Stimulated activated CD8-positive, alpha-beta memory T cell treated with anti-CD3 and anti-CD28 coated beads, Interleukin-12 subunit alpha, Interleukin-12 subunit beta, amount 100 ng/mL, for 1 hour (primary cell): ENCODE measurements at regions not wholly inside any gene's neighbourhood (a gene's known extent, or its start where the extent isn't known, plus 50 kb on each side); places are given as distances from the start of the nearest gene placed in this dataset.
"Not testable (repeated sequence)": the region's sequence is repeated elsewhere in the genome, so short reads cannot be mapped to it uniquely, and the experiment has no call there.

Source experiments
- DNase-seq: peaks from one replicate; pipeline ENCODE4 v3.0.0-alpha.2; 2020; ENCODE audit warnings: low read depth

- DNase-seq, result no peak
Measured at GRCh38 chr10:2891073-2891769, 176.1 kb upstream of the PFKP start.

GRCh38 chr10:2890093-2890492 is 177.3 kb upstream of the PFKP start:
- DNase-seq, result no peak

DNA sequence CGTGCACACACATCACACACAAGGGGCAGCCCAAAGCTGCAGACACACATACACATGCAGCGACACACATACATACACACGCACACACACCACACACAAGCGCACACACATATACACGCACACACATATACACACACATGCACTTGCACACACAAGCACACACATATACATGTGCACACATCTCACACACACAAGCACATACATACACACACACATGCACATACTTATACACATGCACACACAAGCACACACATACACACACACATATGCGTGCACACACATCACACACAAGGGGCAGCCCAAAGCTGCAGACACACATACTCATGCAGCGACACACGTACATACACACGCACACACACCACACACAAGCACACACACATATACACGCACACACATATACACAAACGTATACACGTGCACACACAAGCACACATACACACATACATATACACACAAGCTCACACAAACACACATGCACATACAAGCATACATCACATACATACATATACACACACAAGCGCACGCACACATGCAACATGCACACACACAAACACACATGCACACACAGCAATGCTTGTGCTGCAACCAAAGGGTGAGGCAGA is 178.8 kb upstream of the PFKP start:
- no peak for DNase-seq

GRCh38 chr10:2887391-2888070 is 179.8 kb upstream of the PFKP start:
- DNase-seq, result no peak

GRCh38 chr10:2886662-2887061 is 180.7 kb upstream of the PFKP start:
- no peak for DNase-seq

GRCh38 chr10:2885288-2886278 is 181.8 kb upstream of the PFKP start:
- DNase-seq, result no peak

DNA sequence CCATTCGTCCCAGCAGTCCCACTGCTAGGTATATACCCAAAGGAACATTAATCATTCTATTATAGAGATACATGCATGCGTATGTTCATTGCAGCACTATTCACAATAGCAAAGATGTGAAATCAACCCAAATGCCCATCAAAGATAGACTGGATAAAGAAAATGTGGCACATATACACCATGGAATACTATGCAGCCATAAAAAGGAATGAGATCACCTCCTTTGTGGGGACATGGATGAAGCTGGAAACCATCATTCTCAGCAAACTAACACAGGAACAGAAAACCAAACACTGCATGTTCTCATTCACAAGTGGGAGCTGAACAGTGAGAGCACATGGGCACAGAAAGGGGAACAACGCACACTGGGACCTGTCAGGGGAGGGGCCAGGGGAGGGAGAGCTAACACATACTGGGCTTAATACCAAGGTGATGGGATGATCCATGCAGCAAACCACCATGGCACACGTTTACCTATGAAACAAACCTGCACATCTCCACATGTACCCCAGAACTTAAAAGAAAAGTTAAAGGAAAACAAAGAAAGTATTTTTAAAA is 183.3 kb upstream of the PFKP start:
- not testable (repeated sequence) for DNase-seq

DNA sequence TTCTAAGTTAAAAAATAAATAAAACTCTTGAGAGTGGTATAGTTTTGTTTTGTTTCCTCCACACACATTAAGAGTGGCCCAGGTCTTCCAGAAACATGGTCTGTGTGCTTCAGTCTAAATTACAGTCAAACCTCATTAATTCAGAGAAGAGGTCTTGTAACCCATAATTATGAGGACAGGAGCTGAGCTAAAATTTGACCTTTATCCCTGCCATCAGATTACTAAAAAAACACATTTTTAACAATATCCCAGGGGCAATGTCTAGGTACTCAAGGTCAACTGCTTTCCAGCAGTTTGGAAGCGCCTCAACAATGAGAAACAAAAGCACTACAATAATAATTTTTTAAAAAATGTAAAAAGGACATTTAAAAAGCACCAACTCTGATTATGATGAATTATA is 184.1 kb upstream of the PFKP start:
- DNase-seq, result no peak

- no peak for DNase-seq
Measured at GRCh38 chr10:2882628-2883027, 184.7 kb upstream of the PFKP start.

DNA sequence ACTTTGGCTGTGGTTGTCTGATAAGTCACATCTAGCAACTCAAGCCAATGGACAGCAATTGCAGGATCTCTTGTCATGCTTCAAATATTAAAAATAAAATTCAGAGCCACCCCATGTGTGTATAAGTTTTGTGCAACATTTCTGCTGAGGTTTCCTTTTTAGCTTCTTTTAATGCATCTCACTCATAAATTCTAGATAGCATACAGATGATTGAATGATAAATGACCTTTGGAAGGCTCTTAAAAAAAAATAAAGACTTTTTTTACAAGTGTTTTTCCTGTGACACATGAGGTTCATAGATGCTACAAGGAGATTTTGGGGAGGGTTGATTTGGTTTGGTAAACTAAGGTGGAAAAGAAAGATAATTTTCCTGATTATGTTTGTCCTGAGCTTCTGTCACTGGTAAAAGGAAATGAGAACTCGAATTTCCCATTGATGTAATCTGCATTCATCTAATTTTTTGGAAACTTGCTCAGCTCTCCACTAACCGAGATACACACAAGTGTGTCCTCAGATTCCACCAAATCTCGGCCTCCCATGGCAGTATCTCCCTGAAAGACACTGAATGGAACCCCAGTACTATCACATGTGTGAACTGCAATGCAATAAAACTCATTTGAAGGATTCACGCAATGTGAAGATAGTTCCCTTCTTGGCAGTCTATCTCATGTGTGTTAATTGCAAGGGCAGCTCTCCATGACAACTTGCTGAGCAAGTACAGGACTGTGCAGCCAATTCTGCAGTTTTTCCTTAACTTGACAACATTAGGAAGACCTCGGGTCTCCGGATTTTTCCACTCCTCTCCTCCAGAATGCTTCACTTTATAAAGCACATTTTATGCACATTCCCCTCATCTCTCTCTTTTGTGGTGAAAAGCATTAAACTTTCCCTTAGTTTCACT is 185.4 kb upstream of the PFKP start:
- DNase-seq, result no peak

- not testable (repeated sequence) for DNase-seq
Measured at GRCh38 chr10:2880050-2880449, 187.3 kb upstream of the PFKP start.

DNA sequence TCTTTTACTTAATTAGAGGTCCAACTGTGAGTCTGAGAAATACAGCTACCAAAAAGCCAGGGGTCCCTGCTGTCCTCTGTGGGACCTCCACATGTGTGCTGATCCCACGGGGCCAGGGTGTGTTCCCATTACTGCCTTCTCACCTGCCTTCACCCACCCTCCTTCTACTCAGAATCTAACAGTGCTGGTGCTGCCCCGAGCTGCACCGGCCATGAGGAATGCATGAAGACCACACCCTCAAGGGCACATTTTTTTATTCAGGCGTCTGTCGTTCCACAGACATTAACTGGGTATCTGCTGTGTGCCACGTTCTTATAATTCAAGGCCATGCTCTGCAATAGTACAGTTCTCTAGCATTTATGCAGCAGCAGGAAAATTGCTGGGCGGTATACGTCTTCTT is 188.5 kb upstream of the PFKP start:
- no peak for DNase-seq

- DNase-seq, result no peak
Measured at GRCh38 chr10:2876032-2876431, 191.3 kb upstream of the PFKP start.

DNA sequence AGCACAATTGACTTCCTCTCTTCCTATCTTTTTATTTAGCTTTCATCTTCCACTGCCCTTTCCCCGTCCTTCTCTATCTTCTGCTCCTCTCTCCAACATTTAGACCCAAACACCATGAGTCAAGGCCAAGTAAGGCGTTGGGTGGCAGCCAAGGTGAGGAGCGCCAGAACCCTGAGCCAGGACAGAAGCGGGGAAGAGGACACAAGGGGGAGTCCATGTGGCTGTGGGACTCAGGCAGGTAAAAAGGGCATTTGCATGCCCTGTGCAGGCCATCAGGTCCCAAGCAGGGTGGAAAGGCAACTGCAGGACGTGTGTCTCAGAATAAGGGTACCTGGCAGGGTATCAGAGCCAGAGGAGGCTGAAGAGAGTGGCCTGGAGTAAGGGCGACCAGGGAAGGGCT is 192.4 kb upstream of the PFKP start:
- no peak for DNase-seq

DNA sequence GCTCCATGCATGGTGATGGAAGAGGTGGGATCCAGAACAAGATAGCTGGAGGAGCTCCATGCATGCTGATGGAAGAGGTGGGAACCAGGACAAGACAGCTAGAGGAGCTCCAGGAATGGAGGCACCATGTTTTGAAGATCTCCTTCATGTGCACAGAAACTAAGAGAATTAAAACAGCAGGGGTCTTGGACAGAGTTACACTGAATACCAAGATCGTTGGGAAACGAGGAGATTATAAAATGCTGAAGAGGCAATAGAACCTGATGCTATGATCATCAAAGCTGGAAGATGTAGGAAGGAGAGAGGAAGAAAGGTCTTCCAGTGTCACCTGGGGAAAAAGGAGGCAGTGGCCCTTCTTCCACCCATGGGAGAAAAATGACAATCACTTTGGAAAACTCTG is 193.6 kb upstream of the PFKP start:
- DNase-seq, result no peak

DNA sequence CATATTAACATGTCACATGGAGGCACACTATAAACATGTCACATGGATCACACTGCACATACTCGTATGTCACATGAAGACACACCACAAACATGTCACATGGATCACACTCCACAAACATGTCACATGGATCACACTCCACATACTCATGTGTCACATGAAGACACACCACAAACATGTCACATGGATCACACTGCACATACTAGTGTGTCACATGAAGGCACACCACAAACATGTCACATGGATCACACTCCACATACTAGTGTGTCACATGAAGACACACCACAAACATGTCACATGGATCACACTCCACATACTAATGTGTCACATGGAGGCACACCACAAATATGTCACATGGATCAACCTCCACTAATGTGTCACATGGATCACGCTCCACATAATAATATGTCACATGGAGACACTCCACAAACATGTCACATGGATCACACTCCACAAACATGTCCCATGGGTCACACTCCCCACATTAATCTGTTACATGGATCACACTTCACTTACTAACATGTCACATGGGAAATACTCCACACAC is 195.6 kb upstream of the PFKP start:
- no peak for DNase-seq

DNA sequence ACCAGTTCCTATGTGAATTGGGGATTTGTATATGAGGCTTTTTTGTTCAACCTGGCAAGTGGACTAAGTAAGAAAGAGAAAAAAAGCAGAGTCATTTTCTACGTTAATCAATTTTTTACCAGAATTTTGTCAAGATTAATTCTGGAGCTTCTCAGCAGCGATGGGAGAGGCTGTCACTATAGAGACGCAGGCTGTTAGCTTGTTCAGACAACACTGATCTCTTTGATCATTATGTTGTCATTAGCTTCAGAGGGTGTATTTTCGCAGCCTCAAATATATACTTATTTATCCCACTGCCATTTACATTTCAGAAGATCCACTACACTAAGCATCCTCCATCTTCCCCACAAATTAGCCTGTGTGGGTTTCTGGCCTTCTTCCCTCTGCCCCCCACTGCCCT is 196.7 kb upstream of the PFKP start:
- no peak for DNase-seq

GRCh38 chr10:2867788-2868299 is 199.5 kb upstream of the PFKP start:
- DNase-seq, result no peak

DNA sequence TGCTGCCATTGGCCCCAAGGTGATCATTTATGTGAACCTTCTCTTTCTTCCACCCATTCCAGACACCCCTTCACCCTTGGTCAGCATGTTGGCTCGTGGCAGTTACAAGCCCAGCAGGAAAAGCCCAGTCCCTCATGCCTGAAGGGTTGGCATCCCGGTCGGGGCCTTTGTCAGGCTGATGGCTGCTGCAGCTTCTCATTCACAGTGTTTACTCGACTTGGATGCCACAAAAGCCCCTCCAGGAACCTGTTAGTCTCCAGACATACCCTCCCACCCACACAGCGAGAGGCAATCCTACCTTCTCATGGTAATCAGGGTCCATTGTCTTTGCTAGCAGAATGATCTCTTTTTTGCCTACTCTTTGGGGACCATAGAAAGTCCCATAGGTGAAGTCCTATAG is 200.8 kb upstream of the PFKP start:
- no peak for DNase-seq

- DNase-seq, result no peak
Measured at GRCh38 chr10:2861632-2862210, 205.6 kb upstream of the PFKP start.
